GM21528 (cell line): ENCODE measurements at regions not wholly inside any gene's neighbourhood (a gene's known extent, or its start where the extent isn't known, plus 50 kb on each side); places are given as distances from the start of the nearest gene placed in this dataset.

Experiments
- ATAC-seq: cut with Tn5 transposase; IDR thresholded peaks from one replicate; pipeline ENCODE4 v1.9.1; 2021; ENCODE audit warnings: mild to moderate bottlenecking, moderate library complexity; ENCODE audit not compliant: unreplicated experiment, low FRiP score

- ATAC-seq: no peak
Observed at GRCh38 chr2:140064243-140064642, 1284.1 kb upstream of the NXPH2 start.

GRCh38 chr2:140063356-140063755 lies 1283.2 kb upstream of the NXPH2 start:
- no peak for ATAC-seq

- no peak for ATAC-seq
Observed at GRCh38 chr2:140061240-140061639, 1281.0 kb upstream of the NXPH2 start.

GRCh38 chr2:140057928-140058327 lies 1277.7 kb upstream of the NXPH2 start:
- ATAC-seq: no peak

GRCh38 chr2:140041811-140042210 lies 1261.6 kb upstream of the NXPH2 start:
- ATAC-seq: no peak

GRCh38 chr2:140041239-140041638 lies 1261.0 kb upstream of the NXPH2 start:
- ATAC-seq: no peak

- ATAC-seq: no peak
Observed at GRCh38 chr2:140033638-140034037, 1253.4 kb upstream of the NXPH2 start.

GRCh38 chr2:140027966-140028365 lies 1247.8 kb upstream of the NXPH2 start:
- no peak for ATAC-seq

- ATAC-seq: no peak
Observed at GRCh38 chr2:140027320-140027719, 1247.1 kb upstream of the NXPH2 start.

- ATAC-seq: no peak
Observed at GRCh38 chr2:140023291-140023690, 1243.1 kb upstream of the NXPH2 start.

GRCh38 chr2:140018541-140018940 lies 1238.4 kb upstream of the NXPH2 start:
- ATAC-seq: no peak

- ATAC-seq: no peak
Observed at GRCh38 chr2:140014204-140014546, 1234.0 kb upstream of the NXPH2 start.

- ATAC-seq: no peak
Observed at GRCh38 chr2:140013545-140014203, 1233.5 kb upstream of the NXPH2 start.

GRCh38 chr2:140011287-140011686 lies 1231.1 kb upstream of the NXPH2 start:
- ATAC-seq: no peak

GRCh38 chr2:140002110-140002509 lies 1221.9 kb upstream of the NXPH2 start:
- no peak for ATAC-seq

GRCh38 chr2:139992711-139993345 lies 1212.6 kb upstream of the NXPH2 start:
- no peak for ATAC-seq

- ATAC-seq: no peak
Observed at GRCh38 chr2:139992078-139992477, 1211.9 kb upstream of the NXPH2 start.

- ATAC-seq: no peak
Observed at GRCh38 chr2:139990646-139991335, 1210.6 kb upstream of the NXPH2 start.

GRCh38 chr2:139969323-139969722 lies 1189.1 kb upstream of the NXPH2 start:
- no peak for ATAC-seq

GRCh38 chr2:139968588-139968987 lies 1188.4 kb upstream of the NXPH2 start:
- no peak for ATAC-seq

- no peak for ATAC-seq
Observed at GRCh38 chr2:139967665-139968064, 1187.5 kb upstream of the NXPH2 start.
